ENCODE measurements at regions not wholly inside any gene's neighbourhood (a gene's known extent, or its start where the extent isn't known, plus 50 kb on each side); places are given as distances from the start of the nearest gene placed in this dataset.

GRCh38 chr10:78481842-78482241 lies 448.2 kb downstream of the RPS24 start:
- TF ChIP-seq FOXP2 (optimal IDR thresholded peaks at IDR 0.05; ENCODE audit: borderline replicate concordance, extremely low read depth, extremely low read length, insufficient read depth), result no peak
- TF ChIP-seq REST (IDR thresholded peaks at IDR 0.05; ENCODE audit: insufficient read depth in 1 of 2, low read depth in 2 of 2, low read length in 2 of 2), result no peak
- TF ChIP-seq SIN3A (IDR thresholded peaks at IDR 0.05; ENCODE audit: borderline replicate concordance, insufficient read depth, low read length), result no peak

GRCh38 chr10:78483641-78484040 lies 450.0 kb downstream of the RPS24 start:
- TF ChIP-seq REST (IDR thresholded peaks at IDR 0.05; ENCODE audit: insufficient read depth in 1 of 2, low read depth in 2 of 2, low read length in 2 of 2) (no peak), POLR2AphosphoS5 (IDR thresholded peaks at IDR 0.05; ENCODE audit: low read depth, low read length) (no peak), SIN3A (IDR thresholded peaks at IDR 0.05; ENCODE audit: borderline replicate concordance, insufficient read depth, low read length) (no peak), FOXP2 (optimal IDR thresholded peaks at IDR 0.05; ENCODE audit: borderline replicate concordance, extremely low read depth, extremely low read length, insufficient read depth) (no peak), TAF1 (IDR thresholded peaks at IDR 0.05; ENCODE audit: borderline replicate concordance, insufficient read depth, low read length) (no peak)

DNA sequence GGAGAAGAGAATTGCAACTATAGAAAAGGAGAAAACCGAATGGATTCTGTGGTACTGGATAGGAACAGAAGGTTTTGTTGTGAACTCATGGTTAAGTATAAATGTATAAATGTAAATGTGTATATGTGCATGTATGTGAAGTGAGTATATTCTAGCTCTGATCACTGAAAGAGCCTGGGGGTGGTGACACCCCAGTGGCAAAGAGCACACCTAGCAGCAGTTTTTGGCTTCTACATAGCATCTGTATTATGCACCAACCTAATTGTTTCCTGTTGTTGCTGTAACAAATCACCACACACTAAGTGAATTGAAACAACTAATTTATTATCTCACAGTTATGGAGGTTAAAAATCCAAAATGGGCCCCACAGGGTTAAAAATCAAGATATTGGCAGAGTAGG lies 455.4 kb downstream of the RPS24 start:
- no peak for TF ChIP-seq TAF1 (IDR thresholded peaks at IDR 0.05; ENCODE audit: borderline replicate concordance, insufficient read depth, low read length)
- TF ChIP-seq POLR2AphosphoS5 (IDR thresholded peaks at IDR 0.05; ENCODE audit: low read depth, low read length), result no peak
- TF ChIP-seq REST (IDR thresholded peaks at IDR 0.05; ENCODE audit: insufficient read depth in 1 of 2, low read depth in 2 of 2, low read length in 2 of 2), result no peak
- TF ChIP-seq SIN3A (IDR thresholded peaks at IDR 0.05; ENCODE audit: borderline replicate concordance, insufficient read depth, low read length), result no peak
- TF ChIP-seq FOXP2 (optimal IDR thresholded peaks at IDR 0.05; ENCODE audit: borderline replicate concordance, extremely low read depth, extremely low read length, insufficient read depth), result no peak

DNA sequence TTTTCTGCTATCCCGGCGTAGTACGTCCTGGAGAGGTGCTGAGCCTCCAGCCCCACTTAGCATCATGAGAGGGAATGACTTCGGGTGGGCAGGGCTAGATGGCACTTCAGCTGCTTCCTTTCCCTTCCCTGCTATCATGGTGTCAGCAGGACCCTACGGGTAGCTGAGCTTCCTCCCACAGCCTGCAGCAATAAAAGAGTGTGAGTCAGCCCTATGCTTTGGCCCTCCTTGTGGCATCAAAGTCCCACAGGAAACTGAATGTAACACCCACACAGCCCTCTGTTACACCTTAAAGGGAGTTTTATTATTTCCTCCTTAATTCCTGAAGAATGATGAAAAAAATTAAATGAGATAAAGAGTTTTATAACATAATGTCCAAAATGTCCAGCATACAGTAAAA lies 458.1 kb downstream of the RPS24 start:
- TF ChIP-seq TAF1 (IDR thresholded peaks at IDR 0.05; ENCODE audit: borderline replicate concordance, insufficient read depth, low read length), result no peak
- TF ChIP-seq POLR2AphosphoS5 (IDR thresholded peaks at IDR 0.05; ENCODE audit: low read depth, low read length), result no peak
- TF ChIP-seq REST (IDR thresholded peaks at IDR 0.05; ENCODE audit: insufficient read depth in 1 of 2, low read depth in 2 of 2, low read length in 2 of 2), result no peak

- TF ChIP-seq TAF1 (IDR thresholded peaks at IDR 0.05; ENCODE audit: borderline replicate concordance, insufficient read depth, low read length) (no peak), FOXP2 (optimal IDR thresholded peaks at IDR 0.05; ENCODE audit: borderline replicate concordance, extremely low read depth, extremely low read length, insufficient read depth) (no peak), REST (IDR thresholded peaks at IDR 0.05; ENCODE audit: insufficient read depth in 1 of 2, low read depth in 2 of 2, low read length in 2 of 2) (no peak), POLR2AphosphoS5 (IDR thresholded peaks at IDR 0.05; ENCODE audit: low read depth, low read length) (no peak), SIN3A (IDR thresholded peaks at IDR 0.05; ENCODE audit: borderline replicate concordance, insufficient read depth, low read length) (no peak)
These were observed 458.8 kb downstream of the RPS24 start for GRCh38 chr10:78492424-78492823.
